ENCODE measurements at regions not wholly inside any gene's neighbourhood (a gene's known extent, or its start where the extent isn't known, plus 50 kb on each side); places are given as distances from the start of the nearest gene placed in this dataset.

GRCh38 chr2:65802298-65802942 lies 370.0 kb upstream of the SPRED2 start:
- TF ChIP-seq CTCF (IDR thresholded peaks at IDR 0.05), result no peak
- no peak for TF ChIP-seq POLR2A (IDR thresholded peaks at IDR 0.05)

Measured in Peyer's patch (tissue), 4 donors.